Superior temporal gyrus (tissue), 1 donor: ENCODE measurements at regions not wholly inside any gene's neighbourhood (a gene's known extent, or its start where the extent isn't known, plus 50 kb on each side); places are given as distances from the start of the nearest gene placed in this dataset.

Experiments
- DNase-seq: peaks from one replicate; pipeline ENCODE4 v3.0.0-alpha.2; 2016; ENCODE audit errors: extremely low spot score

- no peak for DNase-seq
Observed at GRCh38 chr15:96670389-96670788, 339.9 kb downstream of the NR2F2 start.

GRCh38 chr15:96672629-96673028 is 342.1 kb downstream of the NR2F2 start:
- DNase-seq, result no peak

GRCh38 chr15:96678386-96678785 is 347.9 kb downstream of the NR2F2 start:
- DNase-seq, result no peak

GRCh38 chr15:96687388-96688107 is 357.0 kb downstream of the NR2F2 start:
- DNase-seq, result no peak

- no peak for DNase-seq
Observed at GRCh38 chr15:96690733-96691132, 360.2 kb downstream of the NR2F2 start.

- DNase-seq, result no peak
Observed at GRCh38 chr15:96692826-96693225, 362.3 kb downstream of the NR2F2 start.

GRCh38 chr15:96693515-96693914 is 363.0 kb downstream of the NR2F2 start:
- DNase-seq, result no peak

GRCh38 chr15:96693990-96694517 is 363.6 kb downstream of the NR2F2 start:
- no peak for DNase-seq

GRCh38 chr15:96695426-96695825 is 364.9 kb downstream of the NR2F2 start:
- no peak for DNase-seq

GRCh38 chr15:96699871-96700401 is 369.4 kb downstream of the NR2F2 start:
- DNase-seq, result no peak

GRCh38 chr15:96700555-96700954 is 370.1 kb downstream of the NR2F2 start:
- no peak for DNase-seq

- DNase-seq, result no peak
Observed at GRCh38 chr15:96701443-96701842, 370.9 kb downstream of the NR2F2 start.

- DNase-seq, result no peak
Observed at GRCh38 chr15:96701877-96702276, 371.4 kb downstream of the NR2F2 start.

- no peak for DNase-seq
Observed at GRCh38 chr15:96702589-96702988, 372.1 kb downstream of the NR2F2 start.

- DNase-seq, result no peak
Observed at GRCh38 chr15:96703091-96703490, 372.6 kb downstream of the NR2F2 start.

GRCh38 chr15:96703794-96704550 is 373.5 kb downstream of the NR2F2 start:
- DNase-seq, result no peak

- no peak for DNase-seq
Observed at GRCh38 chr15:96716075-96716474, 385.6 kb downstream of the NR2F2 start.

GRCh38 chr15:96716478-96716877 is 386.0 kb downstream of the NR2F2 start:
- DNase-seq, result no peak

GRCh38 chr15:96720251-96720650 is 389.8 kb downstream of the NR2F2 start:
- DNase-seq, result no peak

- no peak for DNase-seq
Observed at GRCh38 chr15:96720656-96721055, 390.2 kb downstream of the NR2F2 start.

- no peak for DNase-seq
Observed at GRCh38 chr15:96728591-96728990, 398.1 kb downstream of the NR2F2 start.

GRCh38 chr15:96732704-96733103 is 402.2 kb downstream of the NR2F2 start:
- DNase-seq, result no peak

- no peak for DNase-seq
Observed at GRCh38 chr15:96733721-96734120, 403.2 kb downstream of the NR2F2 start.
